Astrocyte of the cerebellum (primary cell): ENCODE measurements at regions not wholly inside any gene's neighbourhood (a gene's known extent, or its start where the extent isn't known, plus 50 kb on each side); places are given as distances from the start of the nearest gene placed in this dataset.

Experiments used
- DNase-seq: peaks from one replicate; pipeline ENCODE4 v3.0.0-alpha.2; 2011; ENCODE audit warnings: low read depth
- H3K4me3 ChIP-seq: 2 replicates; pipeline ENCODE4 v1.5.1; 2011; ENCODE audit warnings: mild to moderate bottlenecking, low read depth, low read length, moderate library complexity
- CTCF ChIP-seq: IDR thresholded peaks from 2 replicates; pipeline ENCODE4 v1.5.1; 2012; ENCODE audit warnings: low read length, low read depth, moderate library complexity, mild to moderate bottlenecking; ENCODE audit errors: missing control alignments
- in situ Hi-C: cut with HindIII; loops from 2 replicates; pipeline ENCODE4 v1.10.0; 2017; ENCODE audit warnings: low sequenced_read_pairs

- no peak for DNase-seq
- in situ Hi-C loops: no loop called here
- TF ChIP-seq CTCF: no peak
- H3K4me3 ChIP-seq: no peak overlapping the region
These were observed 278.6 kb upstream of the TCF21 start for GRCh38 chr6:133610227-133610840.

GRCh38 chr6:133610971-133611370 is 277.9 kb upstream of the TCF21 start:
- H3K4me3 ChIP-seq: no peak overlapping the region
- no peak for DNase-seq
- in situ Hi-C loops: no loop called here
- TF ChIP-seq CTCF: no peak

GRCh38 chr6:133612459-133612858 is 276.5 kb upstream of the TCF21 start:
- H3K4me3 ChIP-seq: no peak overlapping the region
- no peak for DNase-seq
- TF ChIP-seq CTCF: no peak
- in situ Hi-C loops: no loop called here

- in situ Hi-C loops: no loop called here
- no peak for TF ChIP-seq CTCF
- no peak for DNase-seq
- no peak overlapping the region for H3K4me3 ChIP-seq
These were observed 275.7 kb upstream of the TCF21 start for GRCh38 chr6:133613211-133613610.

GRCh38 chr6:133621751-133622150 is 267.2 kb upstream of the TCF21 start:
- in situ Hi-C loops: no loop called here
- no peak overlapping the region for H3K4me3 ChIP-seq
- DNase-seq: no peak
- TF ChIP-seq CTCF: no peak

- TF ChIP-seq CTCF: no peak
- no peak overlapping the region for H3K4me3 ChIP-seq
- no peak for DNase-seq
- in situ Hi-C loops: no loop called here
These were observed 265.8 kb upstream of the TCF21 start for GRCh38 chr6:133623065-133623464.
